ENCODE measurements at regions not wholly inside any gene's neighbourhood (a gene's known extent, or its start where the extent isn't known, plus 50 kb on each side); places are given as distances from the start of the nearest gene placed in this dataset.

GRCh38 chr5:164578401-164578800 lies 1073.0 kb downstream of the MAT2B start:
- TF ChIP-seq POLR2A (IDR thresholded peaks at IDR 0.05; ENCODE audit: low read length) (no peak), GATA1 (IDR thresholded peaks at IDR 0.05; ENCODE audit: low read depth, low read length) (no peak)
